Hematopoietic multipotent progenitor cell treated with erythropoietin and hydrocortisone succinate and interleukin-3 and kit ligand, for 8 days (in vitro differentiated cells): ENCODE measurements at regions not wholly inside any gene's neighbourhood (a gene's known extent, or its start where the extent isn't known, plus 50 kb on each side); places are given as distances from the start of the nearest gene placed in this dataset.
"Not testable (repeated sequence)": the region's sequence is repeated elsewhere in the genome, so short reads cannot be mapped to it uniquely, and the experiment has no call there.

Experiments
- DNase-seq: peaks from one replicate; pipeline ENCODE4 v3.0.0-alpha.2; 2015

DNA sequence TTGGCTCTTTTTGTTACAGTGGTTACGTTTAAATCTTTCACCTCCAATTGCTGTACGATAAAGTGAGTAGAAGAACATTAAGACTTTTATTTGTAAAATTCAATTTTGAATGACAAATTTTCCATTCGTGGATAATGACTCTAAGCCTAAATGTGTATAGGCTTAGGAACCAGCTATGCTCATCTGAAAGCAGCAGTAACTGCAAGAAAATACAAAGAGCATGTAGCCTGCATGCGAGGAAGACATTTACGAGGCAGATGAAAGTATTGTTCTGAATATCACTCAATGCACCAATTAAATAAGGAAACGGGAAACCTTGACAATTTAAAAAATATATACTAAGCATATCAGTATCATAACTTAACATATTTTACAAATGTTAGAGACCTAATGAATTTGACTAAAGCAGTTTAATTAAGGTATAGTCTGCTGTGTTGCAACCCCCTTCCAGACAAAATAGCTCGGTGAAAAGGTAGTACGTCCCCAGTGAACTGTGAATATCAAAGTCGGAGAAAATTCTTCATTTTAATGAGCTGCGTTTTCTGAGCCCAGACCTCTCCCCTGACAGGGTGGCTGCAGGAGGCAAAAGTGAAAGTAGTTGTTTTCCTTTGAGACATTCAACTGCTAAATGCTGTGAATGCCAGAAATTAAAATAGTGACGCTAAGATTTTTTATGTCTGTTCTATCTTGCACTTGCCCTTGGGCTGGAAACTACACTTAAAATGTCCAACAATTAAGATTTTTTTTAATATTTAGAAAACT is 1236.5 kb upstream of the TENM3 start:
- no peak for DNase-seq

DNA sequence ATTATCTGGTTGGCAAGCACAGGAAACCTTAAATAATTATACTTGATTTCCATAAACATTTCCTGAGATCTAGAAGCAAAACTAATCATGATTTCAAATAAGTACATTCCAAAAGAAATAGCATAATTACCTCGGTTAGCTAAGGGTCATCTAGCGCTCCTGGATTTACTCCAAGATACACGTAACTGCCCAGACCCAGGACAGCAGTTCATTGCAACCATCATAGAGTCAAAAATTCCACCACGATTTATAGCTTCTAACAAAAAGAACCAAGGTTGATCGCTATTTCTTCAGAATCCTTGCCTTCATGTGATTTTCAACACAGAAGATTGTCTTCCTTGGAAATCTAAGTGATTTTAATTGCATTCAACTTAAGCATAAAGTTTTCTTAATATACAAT is 1235.5 kb upstream of the TENM3 start:
- DNase-seq = no peak

DNA sequence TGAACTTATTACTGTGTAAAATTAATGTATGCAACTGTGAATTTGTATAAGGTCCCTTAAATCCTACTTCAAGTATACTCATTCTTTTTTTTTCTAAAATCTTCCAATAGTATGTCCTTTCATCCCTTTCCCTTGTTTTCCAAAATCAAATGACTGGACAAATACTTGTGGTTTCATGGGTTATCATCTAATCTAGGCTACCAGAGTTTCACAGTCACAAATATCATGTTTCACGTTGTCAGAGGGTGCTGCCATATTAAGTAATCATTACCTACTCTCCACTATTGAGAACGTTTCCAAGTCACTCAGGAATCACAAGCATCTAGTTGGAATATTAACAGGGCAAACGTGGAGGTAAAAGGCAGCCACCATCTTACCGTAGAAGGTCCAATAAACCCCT is 1235.0 kb upstream of the TENM3 start:
- no peak for DNase-seq

DNA sequence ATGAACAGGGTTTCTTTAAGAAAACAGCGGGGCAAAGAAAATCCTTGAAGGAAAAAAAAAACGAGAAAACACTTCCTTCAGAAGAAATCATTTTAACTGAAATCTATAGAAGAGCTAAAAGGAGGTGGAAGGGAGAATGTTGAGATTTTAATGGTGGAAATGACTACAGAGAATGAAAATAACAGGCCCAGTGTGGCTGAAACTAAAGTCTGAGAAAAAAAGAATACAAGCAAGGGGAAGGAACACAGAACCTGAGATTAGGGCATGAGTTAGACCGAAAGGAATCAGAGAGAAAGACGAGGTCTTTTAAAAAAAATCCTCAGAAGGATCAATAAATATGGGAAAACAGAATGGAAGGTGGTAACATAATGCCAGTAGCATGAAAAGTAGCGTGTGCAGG is 1230.0 kb upstream of the TENM3 start:
- DNase-seq = no peak

DNA sequence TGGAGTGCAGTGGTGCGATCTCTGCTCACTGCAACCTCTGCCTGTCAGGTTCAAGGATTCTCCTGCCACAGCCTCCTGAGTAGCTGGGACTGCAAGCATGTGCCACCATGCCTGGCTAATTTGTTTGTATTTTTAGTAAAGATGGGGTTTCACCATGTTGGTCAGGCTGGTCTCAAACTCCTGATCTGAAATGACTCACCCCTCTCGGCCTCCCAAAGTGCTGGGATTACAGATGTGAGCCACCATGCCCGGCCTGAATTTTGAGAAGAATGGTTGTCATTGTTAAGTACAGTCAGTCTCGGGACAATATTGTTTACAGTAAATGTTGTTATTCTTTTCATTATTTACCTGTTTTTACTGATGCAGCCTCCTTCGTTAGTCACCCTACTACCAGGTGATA is 1226.2 kb upstream of the TENM3 start:
- no peak for DNase-seq

DNA sequence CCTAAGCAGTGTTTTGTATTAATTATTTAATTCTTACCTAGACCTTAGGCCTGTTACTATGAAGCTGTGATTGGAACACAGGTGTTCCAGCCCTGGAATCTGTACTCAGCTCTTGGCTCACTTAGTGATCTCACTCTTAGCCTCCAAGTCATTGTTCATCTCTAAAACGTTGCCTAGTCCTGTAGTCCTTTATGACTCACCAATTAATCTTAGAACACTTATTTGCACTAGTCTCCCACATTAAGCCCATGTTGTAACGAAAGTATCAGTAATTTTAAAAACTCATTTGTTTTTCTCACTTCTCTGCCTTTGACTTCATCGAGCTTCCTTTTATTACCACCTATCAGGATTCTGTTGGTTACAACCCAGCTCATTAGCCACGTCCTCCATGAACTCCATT is 1224.7 kb upstream of the TENM3 start:
- DNase-seq = no peak

DNA sequence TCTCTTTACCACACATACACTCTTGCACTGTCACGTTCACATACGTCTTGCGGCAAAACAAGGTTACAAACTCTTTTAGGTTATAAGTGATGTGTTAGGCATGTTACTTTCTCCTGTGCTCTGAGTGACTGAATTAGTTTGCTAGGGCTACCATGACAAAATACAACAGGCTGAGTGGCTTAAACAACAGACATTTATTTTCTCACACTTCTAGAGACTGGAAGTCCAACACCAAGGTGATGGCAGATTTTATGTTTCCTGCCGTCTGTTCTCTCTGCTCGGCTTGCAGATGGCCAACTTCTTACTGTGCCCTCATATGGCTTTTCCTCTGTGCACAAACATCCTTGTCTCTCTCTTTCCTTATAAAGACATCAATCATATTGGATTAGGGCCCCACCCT is 1224.3 kb upstream of the TENM3 start:
- DNase-seq = no peak

DNA sequence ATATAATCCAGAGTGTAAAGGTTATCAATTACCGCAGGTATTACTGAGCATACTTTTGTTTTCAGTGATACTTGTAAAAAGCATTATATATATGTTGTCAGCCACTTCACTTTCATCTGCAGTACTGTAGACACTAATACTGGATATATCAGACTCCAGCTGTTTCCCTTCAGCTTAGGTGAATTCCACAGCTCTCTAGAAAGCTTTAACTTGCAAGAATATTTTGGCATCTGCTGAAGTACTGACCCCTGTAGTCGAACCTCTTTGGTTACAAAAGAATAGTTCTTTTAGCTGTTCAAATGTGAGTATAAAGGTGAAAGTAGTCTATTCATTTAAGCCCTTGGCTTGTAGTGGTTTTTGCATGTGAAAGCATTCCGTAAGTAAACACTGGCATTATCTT is 1222.7 kb upstream of the TENM3 start:
- no peak for DNase-seq

DNA sequence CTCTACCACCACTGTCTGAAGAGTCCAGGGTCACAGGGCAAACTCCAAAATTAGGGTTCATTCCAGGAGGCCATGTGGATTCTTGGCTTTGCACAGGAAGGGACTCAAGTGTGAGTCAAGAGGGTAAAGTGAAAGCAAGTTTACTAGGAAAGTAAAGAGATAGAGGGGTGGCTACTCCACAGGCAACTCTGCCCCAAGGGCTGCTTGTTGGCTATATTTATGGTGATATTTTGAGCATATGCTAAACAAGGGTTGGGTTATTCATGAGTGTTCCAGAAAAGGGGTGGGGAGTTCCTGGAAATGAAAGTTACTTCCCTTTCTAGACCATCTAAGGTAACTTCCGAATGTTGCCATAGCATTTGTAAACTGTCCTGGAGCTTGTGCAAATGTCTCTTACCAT is 1222.0 kb upstream of the TENM3 start:
- no peak for DNase-seq

DNA sequence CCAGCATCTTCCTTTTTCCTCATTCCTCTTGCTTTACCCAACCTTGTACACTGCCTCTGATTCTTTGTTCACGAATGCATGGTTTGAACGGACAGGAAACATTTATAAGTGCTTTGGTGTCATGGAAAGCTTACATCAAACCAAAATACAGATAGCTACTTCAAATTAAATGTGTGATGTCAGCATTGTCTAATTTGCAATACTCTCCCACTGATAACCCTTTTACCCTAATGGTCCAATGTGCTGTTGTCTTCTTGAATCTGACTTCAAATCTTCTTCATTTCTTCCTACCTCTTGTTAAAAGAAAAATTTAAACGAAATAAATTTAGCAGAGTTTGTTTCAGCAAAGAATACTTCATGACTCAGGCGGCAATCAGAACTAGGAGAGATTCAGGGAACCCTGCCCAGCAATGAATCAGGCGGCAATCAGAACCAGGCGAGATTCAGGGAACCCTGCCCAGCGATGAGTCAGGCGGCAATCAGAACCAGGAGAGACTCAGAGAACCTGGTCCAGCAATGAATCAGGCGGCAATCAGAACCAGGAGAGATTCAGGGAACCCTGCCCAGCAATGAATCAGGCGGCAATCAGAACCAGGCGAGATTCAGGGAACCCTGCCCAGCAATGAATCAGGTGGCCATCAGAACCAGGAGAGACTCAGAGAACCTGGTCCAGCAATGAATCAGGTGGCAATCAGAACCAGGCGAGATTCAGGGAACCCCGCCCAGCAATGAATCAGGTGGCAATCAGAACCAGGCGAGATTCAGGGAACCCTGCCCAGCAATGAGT is 1212.9 kb upstream of the TENM3 start:
- not testable (repeated sequence) for DNase-seq

DNA sequence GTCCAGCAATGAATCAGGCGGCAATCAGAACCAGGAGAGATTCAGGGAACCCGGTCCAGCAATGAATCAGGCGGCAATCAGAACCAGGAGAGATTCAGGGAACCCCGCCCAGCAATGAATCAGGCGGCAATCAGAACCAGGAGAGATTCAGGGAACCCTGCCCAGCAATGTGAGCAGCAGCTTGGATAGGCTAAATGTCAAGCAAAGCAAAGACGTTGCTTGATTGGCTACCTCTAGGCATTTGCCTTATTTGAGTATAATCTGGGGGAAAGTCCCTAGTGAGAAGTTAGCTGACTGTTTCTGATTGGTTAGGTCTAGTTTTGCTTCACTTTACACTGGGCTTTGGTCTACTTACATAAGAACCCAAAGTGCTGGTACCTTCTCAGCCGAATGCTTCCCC is 1212.2 kb upstream of the TENM3 start:
- DNase-seq = no peak

DNA sequence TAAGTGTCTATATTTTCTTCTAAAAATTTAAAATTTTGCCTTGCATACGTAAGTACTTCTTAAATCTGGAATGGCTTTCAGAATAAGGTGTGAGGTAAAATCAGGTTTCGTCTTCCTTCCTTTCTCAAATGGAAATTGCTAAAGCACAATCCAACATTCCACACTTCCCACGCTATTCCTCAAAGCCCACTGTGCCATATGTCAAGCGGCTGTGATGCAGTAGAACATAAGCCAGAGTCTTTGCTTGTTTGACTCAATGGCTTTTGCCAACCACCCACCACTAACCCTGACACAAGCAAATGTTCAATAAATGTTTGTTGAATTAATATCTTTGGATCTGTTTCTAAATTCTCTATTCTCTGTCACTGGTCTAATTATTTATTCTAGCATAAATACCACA is 1199.7 kb upstream of the TENM3 start:
- no peak for DNase-seq

DNA sequence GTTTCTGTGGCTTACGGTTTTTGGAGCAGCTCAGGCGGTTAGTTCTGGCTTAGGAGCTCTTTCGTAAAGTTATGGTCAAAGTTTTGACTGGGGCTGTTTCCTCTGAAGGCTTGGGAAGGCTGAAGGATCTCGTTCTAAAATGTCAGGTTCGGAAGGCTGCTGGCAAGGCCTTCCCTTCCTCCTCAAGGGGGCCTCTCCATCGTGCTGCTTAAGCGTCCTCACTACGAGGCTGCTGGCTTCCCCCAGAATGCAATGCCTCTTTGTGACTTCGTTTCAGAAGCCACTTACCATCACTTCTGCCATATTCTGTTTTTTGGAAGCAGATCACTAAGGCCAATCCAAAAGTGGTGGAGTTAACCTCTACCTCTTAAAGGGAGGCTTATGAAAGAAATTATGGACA is 1196.4 kb upstream of the TENM3 start:
- no peak for DNase-seq

DNA sequence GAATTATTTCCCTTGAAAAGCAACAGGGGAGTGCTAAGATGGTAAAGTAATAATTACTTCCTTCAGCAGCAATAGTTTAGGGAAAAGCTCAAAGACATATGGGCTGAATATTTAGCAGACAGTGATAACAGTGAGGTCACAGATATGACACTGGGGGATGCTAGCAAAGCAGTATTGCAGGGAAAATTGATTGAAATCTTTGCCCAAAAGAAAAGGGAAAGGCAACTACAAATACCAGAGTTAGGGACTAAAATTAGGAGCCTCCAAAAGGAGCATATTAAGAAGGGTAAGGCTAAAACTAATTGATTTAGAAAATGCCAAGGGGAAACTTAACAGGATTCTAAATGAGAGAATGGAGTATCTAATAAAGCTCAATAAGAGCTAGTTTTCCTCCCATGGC is 1191.3 kb upstream of the TENM3 start:
- no peak for DNase-seq

DNA sequence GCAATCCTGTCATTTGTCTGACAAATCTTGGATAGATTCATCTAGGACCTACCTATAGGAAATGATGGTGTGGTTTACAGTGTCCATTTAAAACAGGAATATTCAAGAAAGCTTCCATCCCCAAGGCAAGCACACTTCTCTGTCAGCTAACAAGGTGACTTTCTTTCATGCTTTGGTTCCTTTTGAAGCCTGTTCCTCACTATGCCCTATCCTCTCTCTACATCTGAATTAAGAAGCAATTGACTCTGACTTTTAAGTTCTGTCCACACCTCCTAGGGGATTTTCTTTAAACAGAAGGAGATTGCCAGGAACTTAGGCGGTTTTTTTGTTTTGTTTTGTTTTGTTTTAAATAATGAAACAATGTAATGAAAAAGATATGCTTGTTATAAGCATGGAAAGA is 1181.4 kb upstream of the TENM3 start:
- no peak for DNase-seq

DNA sequence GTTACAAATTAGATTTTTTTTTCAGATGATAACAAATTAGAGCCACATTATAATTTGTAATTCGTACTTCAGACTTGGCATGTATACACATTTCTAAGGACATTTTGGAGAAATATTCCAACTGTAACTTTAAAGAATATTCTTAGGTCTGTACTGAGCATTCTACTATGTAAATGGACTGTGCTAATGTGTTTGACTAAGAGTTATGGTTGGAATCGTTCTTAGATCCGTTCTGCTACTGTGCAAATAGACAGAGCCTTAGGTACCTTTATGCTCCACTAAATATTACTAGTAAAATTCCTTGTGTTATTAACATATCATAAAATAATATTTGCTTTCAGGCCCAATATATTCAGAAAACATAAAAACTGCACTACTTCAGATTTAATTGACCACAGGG is 1180.0 kb upstream of the TENM3 start:
- no peak for DNase-seq

DNA sequence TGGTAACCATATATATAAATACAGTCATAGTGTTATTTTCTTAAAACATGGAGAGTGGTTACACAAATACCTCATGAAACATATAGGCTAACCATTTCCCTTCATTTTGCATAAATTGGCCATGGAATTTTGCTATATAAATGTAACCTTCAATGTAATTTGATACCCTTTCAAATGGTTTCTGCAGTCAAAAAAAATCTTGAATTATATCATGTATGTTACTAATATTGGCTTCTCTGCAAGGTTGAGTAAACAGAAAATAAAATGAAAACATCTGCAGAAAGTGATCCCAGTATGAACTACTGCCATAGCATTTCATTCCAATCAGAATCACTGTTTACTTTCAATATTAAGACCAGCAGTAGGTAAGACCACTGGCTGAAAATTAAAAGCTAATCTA is 1165.9 kb upstream of the TENM3 start:
- no peak for DNase-seq

DNA sequence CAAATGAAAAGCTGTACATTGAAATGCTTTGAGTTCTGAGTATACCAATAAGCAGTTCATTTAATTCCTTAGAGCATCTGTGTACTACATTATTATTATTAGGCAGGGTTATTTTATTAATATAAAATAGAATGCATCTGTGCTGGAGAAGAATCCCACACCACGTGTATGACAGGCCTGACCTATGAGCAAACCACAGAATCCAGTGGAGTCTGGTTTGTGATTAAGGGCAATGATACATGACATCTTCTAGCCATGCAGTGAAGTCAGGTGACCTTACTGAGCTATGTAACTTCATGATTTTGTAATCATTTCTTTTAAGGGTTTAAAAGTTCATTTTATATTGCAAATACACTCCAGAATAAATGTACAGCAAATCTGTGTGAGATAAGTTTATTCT is 1165.0 kb upstream of the TENM3 start:
- DNase-seq = no peak

DNA sequence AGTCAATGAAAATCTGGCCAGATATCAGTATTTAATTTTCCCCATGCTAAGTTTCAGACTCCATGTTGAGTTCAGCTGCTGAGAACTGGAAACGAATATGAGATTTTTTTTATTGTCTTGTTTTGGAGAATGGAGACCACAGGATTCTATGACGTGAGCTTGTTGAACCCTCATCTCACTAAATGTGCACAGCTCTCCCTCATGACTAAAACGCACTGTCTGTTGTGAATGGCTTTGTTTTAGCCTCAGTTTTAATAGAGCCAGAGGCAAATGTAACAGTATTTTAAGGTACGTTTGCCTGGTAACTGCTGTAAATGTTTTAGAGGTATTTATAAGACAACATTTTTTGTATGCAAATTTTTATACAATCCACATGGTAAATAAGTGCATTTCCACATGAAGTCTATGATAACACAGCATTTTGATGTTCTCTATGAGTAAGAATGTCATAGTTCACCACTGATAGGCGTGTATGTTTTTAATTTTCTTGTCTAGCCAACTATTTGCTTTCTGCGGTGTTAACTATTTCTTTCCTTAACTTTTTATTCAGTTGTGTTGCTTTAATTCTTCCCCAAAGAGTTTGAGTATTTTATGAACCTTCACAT is 1159.3 kb upstream of the TENM3 start:
- no peak for DNase-seq

DNA sequence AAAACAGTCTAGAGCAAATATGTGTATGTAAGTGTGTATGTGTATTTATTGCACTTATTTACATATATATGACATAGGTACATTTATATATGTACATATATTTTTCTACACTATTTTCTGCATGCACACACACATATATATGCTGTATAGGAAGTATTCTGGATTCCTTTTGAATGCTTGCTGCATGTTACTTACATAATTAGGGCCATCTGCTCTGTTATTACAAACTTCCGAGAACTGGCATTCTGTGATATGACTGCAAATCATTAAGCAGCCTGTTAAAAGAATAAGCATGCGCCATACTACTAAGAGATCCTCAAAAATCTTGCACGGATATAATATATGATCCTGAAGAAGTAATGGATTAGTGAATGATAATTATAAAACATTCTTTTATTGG is 1157.6 kb upstream of the TENM3 start:
- DNase-seq = no peak

DNA sequence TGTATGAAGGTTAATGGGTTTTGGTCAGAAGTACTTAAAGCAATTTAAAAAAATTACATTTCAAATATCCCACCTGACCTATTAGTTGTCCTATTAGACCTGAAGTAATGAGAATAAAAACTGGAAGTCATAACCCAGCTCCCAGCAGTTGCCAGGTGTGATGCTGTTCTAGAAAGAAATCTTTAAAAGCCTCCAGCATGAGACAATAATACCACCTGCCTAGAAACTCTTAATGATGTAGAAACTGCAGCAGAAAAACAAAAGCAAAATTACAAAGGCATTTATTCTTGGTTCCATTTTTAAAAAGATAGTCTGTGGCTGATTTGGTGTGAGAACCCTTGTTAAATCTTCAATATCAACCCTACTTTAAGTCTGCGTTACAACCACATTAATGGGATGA is 1137.7 kb upstream of the TENM3 start:
- no peak for DNase-seq

DNA sequence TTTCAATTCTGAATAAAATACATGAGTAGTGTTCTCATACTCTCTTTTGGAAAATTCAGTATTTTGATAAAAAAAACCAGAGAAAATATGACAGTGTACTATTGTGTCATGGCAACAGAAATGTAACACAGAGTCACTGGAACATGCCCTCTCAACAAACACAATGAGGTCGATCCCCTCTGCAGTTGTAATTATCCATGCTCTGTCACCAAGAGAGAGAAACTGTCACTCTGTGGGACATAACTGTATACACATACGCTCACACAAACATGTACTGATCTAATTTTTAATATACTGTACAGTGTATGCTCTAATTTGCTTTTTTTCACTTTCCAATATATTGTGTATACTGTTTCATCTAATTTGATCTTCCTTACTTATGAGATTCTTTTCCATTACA is 1136.8 kb upstream of the TENM3 start:
- no peak for DNase-seq

DNA sequence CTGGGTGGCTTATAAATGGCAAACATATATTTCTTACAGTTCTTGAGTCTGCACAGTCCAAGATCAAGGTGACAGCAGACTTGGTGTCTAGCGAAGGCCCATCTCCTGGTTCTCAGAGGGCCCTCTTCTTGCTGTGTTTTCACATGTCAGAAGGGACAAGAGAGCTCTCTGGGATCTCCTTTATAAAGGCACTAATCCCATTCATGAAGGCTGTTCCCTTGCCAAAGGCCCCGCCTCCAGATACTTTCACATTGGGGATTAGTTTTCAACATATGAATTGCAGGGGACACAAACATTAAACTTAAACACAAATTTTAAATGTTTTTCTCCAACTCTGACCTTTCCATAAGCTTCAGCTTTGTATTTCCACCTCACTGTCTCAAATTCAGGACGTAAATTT is 1135.0 kb upstream of the TENM3 start:
- no peak for DNase-seq

DNA sequence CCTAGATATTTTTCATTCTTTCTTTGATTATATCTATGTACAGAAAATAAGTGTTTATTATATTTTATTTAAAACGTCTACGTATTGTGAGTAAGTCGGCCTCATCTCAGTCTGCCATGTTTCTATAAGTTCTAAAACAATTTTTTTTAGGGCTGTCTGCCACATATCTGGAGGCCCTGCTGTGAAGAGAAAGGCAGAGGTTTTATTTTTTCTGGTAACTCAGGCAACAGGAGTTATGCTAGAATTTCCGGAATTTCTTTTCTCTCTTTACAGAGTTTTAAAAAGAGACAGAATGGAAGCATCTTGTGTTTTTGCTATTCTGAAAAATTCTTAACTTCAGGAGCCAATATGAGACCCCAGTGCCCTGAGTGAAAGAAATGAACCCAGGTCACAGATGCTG is 1124.0 kb upstream of the TENM3 start:
- DNase-seq = no peak
